ENCODE measurements at regions not wholly inside any gene's neighbourhood (a gene's known extent, or its start where the extent isn't known, plus 50 kb on each side); places are given as distances from the start of the nearest gene placed in this dataset.
"Not testable (repeated sequence)": the region's sequence is repeated elsewhere in the genome, so short reads cannot be mapped to it uniquely, and the experiment has no call there.

GRCh38 chr6:80440496-80441115 is 334.1 kb downstream of the BCKDHB start:
- FAIRE-seq, result no peak

- no peak for FAIRE-seq
Measured at GRCh38 chr6:80439721-80440470, 333.4 kb downstream of the BCKDHB start.

GRCh38 chr6:80438772-80439171 is 332.3 kb downstream of the BCKDHB start:
- FAIRE-seq, result no peak

GRCh38 chr6:80437801-80438200 is 331.3 kb downstream of the BCKDHB start:
- FAIRE-seq, result no peak

GRCh38 chr6:80437221-80437620 is 330.8 kb downstream of the BCKDHB start:
- no peak for FAIRE-seq

GRCh38 chr6:80436663-80437062 is 330.2 kb downstream of the BCKDHB start:
- FAIRE-seq, result no peak

- no peak for FAIRE-seq
Measured at GRCh38 chr6:80435457-80435856, 329.0 kb downstream of the BCKDHB start.

- no peak for FAIRE-seq
Measured at GRCh38 chr6:80434691-80435350, 328.4 kb downstream of the BCKDHB start.

GRCh38 chr6:80433673-80434025 is 327.2 kb downstream of the BCKDHB start:
- no peak for FAIRE-seq

- FAIRE-seq, result no peak
Measured at GRCh38 chr6:80433010-80433672, 326.7 kb downstream of the BCKDHB start.

GRCh38 chr6:80425089-80425823 is 318.8 kb downstream of the BCKDHB start:
- FAIRE-seq, result no peak

GRCh38 chr6:80411486-80411885 is 305.0 kb downstream of the BCKDHB start:
- FAIRE-seq, result no peak

GRCh38 chr6:80407976-80408375 is 301.5 kb downstream of the BCKDHB start:
- FAIRE-seq, result not testable (repeated sequence)

GRCh38 chr6:80404889-80405288 is 298.4 kb downstream of the BCKDHB start:
- FAIRE-seq, result no peak

GRCh38 chr6:80403365-80403764 is 296.9 kb downstream of the BCKDHB start:
- FAIRE-seq, result no peak

- FAIRE-seq, result no peak
Measured at GRCh38 chr6:80402266-80402665, 295.8 kb downstream of the BCKDHB start.
